ENCODE measurements at regions not wholly inside any gene's neighbourhood (a gene's known extent, or its start where the extent isn't known, plus 50 kb on each side); places are given as distances from the start of the nearest gene placed in this dataset.
"Not testable (repeated sequence)": the region's sequence is repeated elsewhere in the genome, so short reads cannot be mapped to it uniquely, and the experiment has no call there.

DNA sequence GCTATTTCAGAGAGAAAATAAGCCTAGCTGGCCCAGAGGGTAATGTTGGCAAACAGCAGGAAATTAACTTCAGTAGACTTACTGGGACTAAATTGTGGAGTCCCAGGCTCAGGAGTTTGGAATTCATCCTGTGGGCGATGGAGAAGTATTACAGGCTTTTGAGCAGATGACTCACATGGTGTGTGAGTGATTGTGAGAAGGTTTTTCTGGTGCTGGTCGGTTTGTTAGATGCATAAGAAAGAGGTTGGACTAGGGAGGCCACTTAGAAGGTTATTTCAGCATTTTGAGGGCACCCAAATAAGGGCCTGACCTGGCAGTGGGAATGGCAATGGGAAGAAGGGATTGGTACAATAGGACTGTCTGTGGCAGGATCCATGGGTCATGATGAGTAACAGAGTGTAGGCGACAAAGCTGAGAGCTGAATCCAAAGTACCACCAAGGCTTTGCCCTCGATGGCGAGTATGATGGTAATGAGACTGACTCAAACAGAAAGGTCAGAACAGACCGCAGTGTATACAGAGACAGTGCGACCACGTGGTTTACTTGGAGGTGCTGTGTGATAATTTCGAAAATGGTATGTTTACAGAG lies 69.2 kb upstream of the KIF26B start:
- DNase-seq = no peak
- ATAC-seq = no peak
- H3K9me3 Mint-ChIP-seq = no peaks in the 10 kb centered on the region
- POLR2A ChIA-PET = no interaction called here
- no peak overlapping the region for H3K27ac Mint-ChIP-seq
- H3K4me1 Mint-ChIP-seq = no peaks in the 10 kb centered on the region
- peaks cover 0 to 1% (median 0%) of the 10 kb centered on the region in 5 donors for H3K27me3 Mint-ChIP-seq
- no peaks in the 10 kb centered on the region for H3K36me3 Mint-ChIP-seq
- no peak overlapping the region for H3K4me3 Mint-ChIP-seq

DNA sequence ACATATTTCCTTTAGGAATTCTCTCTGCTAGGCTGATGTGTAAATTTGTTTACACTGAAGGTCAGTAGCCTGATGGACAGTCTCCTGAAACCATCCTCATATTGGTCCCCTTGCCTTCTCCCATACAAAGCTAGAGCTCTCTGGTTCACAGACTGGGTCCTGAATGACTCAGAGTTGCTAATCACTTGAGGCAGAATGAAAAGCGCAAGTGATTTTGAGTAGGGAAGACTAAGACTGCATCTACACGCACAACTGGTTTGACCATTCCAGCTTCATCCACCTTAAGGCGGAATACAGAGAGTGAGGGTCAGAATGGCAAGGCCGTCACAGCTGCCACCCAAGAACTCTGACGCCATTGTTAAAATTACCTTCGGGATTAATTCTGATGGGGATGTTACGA lies 70.2 kb upstream of the KIF26B start:
- H3K27me3 Mint-ChIP-seq = peaks cover 0 to 2% (median 0%) of the 10 kb centered on the region in 5 donors

GRCh38 chr1:245079021-245079609 lies 75.7 kb upstream of the KIF26B start:
- POLR2A ChIA-PET = no interaction called here
- H3K27ac Mint-ChIP-seq = no peak overlapping the region
- no peaks in the 10 kb centered on the region for H3K9me3 Mint-ChIP-seq
- H3K27me3 Mint-ChIP-seq = peaks cover 0 to 7% (median 1%) of the 10 kb centered on the region in 5 donors
- no peaks in the 10 kb centered on the region for H3K4me1 Mint-ChIP-seq
- H3K4me3 Mint-ChIP-seq = no peak overlapping the region
- DNase-seq = no peak
- H3K36me3 Mint-ChIP-seq = peaks cover 0 to 5% (median 0%) of the 10 kb centered on the region in 3 donors
- no peak for ATAC-seq

More for the DNA sequence above, 70.2 kb upstream of the KIF26B start:
- no peak overlapping the region for H3K4me3 Mint-ChIP-seq
- H3K9me3 Mint-ChIP-seq = no peaks in the 10 kb centered on the region
- ATAC-seq = no peak
- POLR2A ChIA-PET = no interaction called here
- H3K27ac Mint-ChIP-seq = no peak overlapping the region
- DNase-seq = no peak
- no peaks in the 10 kb centered on the region for H3K4me1 Mint-ChIP-seq
- no peaks in the 10 kb centered on the region for H3K36me3 Mint-ChIP-seq

DNA sequence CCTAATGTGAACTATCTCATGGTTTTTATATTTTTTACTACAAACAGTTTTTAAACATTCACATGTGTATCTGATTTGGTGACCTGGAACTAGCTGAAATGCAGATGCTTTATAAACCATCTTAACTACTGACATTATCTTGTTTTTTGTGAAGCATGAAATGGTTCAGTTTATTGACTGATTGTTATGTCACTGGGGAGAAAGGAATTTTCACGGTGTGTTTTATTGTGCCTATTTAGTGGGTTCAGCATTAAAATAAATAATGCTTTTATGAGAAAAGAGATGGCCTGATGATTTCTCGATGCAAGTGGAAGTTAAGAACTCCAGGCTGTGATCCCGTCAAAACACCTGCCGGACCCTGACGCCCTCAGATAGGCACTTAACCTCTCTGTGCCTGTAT lies 79.9 kb upstream of the KIF26B start:
- H3K9me3 Mint-ChIP-seq = peaks cover 0 to 18% (median 0%) of the 10 kb centered on the region in 9 donors
- H3K27ac Mint-ChIP-seq = no peak overlapping the region
- no peak overlapping the region for H3K4me3 Mint-ChIP-seq
- ATAC-seq (no peak), DNase-seq (no peak)
- no peaks in the 10 kb centered on the region for H3K4me1 Mint-ChIP-seq
- H3K27me3 Mint-ChIP-seq = peaks cover 0 to 7% (median 1%) of the 10 kb centered on the region in 5 donors
- POLR2A ChIA-PET = no interaction called here
- peaks cover 5 to 11% (median 6%) of the 10 kb centered on the region in 3 donors for H3K36me3 Mint-ChIP-seq

DNA sequence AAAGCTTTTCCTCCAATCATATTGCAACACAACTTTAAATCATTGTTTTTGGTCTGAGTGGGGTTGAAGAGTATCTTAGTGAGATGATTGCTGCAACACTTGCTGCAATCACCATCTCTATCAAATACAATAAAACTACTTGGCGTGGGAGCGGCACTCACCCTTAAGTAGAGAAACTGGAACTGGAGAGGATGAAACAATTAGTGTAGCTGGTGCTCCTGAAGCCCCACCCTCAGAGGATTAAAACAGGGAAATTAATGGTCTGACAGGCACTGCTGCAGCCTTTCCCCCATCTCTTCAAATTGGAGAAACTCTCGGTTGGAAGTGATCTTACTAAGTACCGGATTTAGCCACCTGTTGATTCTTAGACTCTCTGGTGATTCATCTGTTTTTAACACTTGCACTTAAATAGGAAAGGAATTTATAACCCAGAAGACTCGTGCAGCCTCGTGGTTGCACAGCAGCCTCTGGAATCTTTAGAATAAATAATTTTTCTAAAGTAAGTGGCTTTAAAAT lies 80.5 kb upstream of the KIF26B start:
- POLR2A ChIA-PET = no interaction called here
- H3K4me3 Mint-ChIP-seq = no peak overlapping the region

GRCh38 chr1:245070836-245071615 lies 83.8 kb upstream of the KIF26B start:
- no peaks in the 10 kb centered on the region for H3K27me3 Mint-ChIP-seq
- peaks cover 0 to 18% (median 0%) of the 10 kb centered on the region in 9 donors for H3K9me3 Mint-ChIP-seq
- H3K4me3 Mint-ChIP-seq = no peak overlapping the region
- H3K27ac Mint-ChIP-seq = no peak overlapping the region
- POLR2A ChIA-PET = no interaction called here
- peaks cover 5 to 6% (median 6%) of the 10 kb centered on the region in 3 donors for H3K36me3 Mint-ChIP-seq
- no peak for ATAC-seq
- no peaks in the 10 kb centered on the region for H3K4me1 Mint-ChIP-seq
- DNase-seq = no peak

More for the DNA sequence above, 80.5 kb upstream of the KIF26B start:
- no peak for ATAC-seq
- Mint-ChIP-seq H3K36me3 (peaks cover 5 to 11% (median 6%) of the 10 kb centered on the region in 3 donors), H3K27me3 (peaks cover 0 to 3% (median 1%) of the 10 kb centered on the region in 5 donors), H3K27ac (no peak overlapping the region), H3K9me3 (peaks cover 0 to 18% (median 0%) of the 10 kb centered on the region in 9 donors), H3K4me1 (no peaks in the 10 kb centered on the region)
- no peak for DNase-seq

- no peak overlapping the region for H3K4me3 Mint-ChIP-seq
- DNase-seq (no peak), ATAC-seq (no peak)
- H3K27me3 Mint-ChIP-seq = peaks cover 0 to 2% (median 0%) of the 10 kb centered on the region in 5 donors
- POLR2A ChIA-PET = no interaction called here
- H3K36me3 Mint-ChIP-seq = peaks cover 5 to 10% (median 6%) of the 10 kb centered on the region in 3 donors
- H3K4me1 Mint-ChIP-seq = peaks cover 0 to 1% (median 0%) of the 10 kb centered on the region in 4 donors
- H3K27ac Mint-ChIP-seq = no peak overlapping the region
- H3K9me3 Mint-ChIP-seq = peaks cover 0 to 11% (median 0%) of the 10 kb centered on the region in 9 donors
These were observed 87.5 kb upstream of the KIF26B start for GRCh38 chr1:245067257-245067656.

DNA sequence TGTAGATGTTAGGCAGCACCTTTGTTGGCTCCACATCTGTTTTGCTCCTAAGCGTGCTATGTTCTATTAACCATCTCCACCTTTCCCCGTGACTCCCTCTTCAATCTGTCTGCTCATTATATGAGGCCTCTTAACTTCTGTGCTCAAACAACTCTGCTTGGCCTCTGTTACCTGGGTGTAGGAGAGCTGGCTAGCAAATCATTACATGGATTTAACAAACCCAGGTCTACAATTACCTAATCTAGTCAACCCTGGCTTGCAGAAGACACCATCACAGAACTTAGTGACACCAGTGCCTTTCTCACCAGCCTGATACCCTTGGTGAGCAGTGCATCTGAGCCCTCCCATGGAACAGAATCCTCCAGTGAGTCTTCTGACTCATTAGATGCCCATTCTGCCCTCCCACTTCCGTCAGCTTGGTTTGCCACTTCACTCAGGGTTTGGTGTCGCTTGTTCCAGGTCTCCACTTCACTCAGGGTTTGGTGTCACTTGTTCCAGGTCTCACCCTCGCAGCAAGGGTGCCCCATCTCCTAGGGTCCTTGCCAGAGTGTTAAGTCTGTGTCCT lies 92.0 kb upstream of the KIF26B start:
- POLR2A ChIA-PET = no interaction called here
- Mint-ChIP-seq H3K4me1 (peaks cover 0 to 1% (median 0%) of the 10 kb centered on the region in 4 donors), H3K27me3 (peaks cover 0 to 2% (median 0%) of the 10 kb centered on the region in 5 donors), H3K27ac (no peak overlapping the region), H3K4me3 (no peak overlapping the region), H3K36me3 (peaks cover 0 to 5% (median 2%) of the 10 kb centered on the region in 3 donors), H3K9me3 (no peaks in the 10 kb centered on the region)
- ATAC-seq (no peak), DNase-seq (no peak)

- H3K9me3 Mint-ChIP-seq, H3K27ac Mint-ChIP-seq, H3K27me3 Mint-ChIP-seq, DNase-seq, H3K4me3 Mint-ChIP-seq, H3K36me3 Mint-ChIP-seq, ATAC-seq, H3K4me1 Mint-ChIP-seq: not testable (repeated sequence)
- POLR2A ChIA-PET = interaction anchor here (0.6 kb wide), 1 partner anchor 460 kb away, joined by 5 read pairs; no protein-coding TSS in a partner anchor
These were observed 93.0 kb upstream of the KIF26B start for GRCh38 chr1:245061808-245062207.

- ATAC-seq = no peak
- Mint-ChIP-seq H3K27ac (no peak overlapping the region), H3K9me3 (no peaks in the 10 kb centered on the region), H3K4me3 (no peak overlapping the region), H3K36me3 (peaks cover 0 to 5% (median 2%) of the 10 kb centered on the region in 3 donors), H3K27me3 (peaks cover 0 to 2% (median 0%) of the 10 kb centered on the region in 5 donors), H3K4me1 (peaks cover 0 to 1% (median 0%) of the 10 kb centered on the region in 4 donors)
- POLR2A ChIA-PET = no interaction called here
- DNase-seq = no peak
These were observed 94.0 kb upstream of the KIF26B start for GRCh38 chr1:245060684-245061374.

DNA sequence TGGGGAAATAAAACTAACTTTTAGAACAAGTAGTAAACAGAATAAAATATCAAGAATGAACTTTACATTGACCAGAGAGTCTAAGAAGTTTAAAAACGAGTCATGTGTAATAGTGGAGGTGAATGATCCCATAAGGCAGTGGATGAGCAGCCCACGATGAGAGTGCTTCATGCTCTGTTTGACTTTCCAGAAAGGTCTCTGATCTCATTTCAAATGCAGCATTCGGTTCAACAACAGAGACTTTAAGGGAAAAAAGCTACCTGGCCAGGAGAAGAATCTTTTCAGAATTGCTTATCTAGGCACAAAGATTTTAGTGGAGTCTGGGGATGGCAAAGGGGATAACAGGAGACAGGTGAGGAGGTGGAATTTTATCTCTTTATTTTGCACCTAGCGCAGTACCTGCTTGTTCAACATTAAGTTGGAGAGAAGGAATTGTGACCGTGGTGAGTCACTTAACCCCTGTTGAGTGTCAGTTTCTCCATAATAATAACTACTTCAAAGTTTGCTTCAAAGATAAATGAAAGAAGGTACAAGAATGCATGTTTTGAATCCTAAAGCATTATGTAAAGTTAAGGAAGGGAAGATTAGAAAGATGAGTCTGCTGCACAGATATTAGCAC lies 94.9 kb upstream of the KIF26B start:
- H3K4me3 Mint-ChIP-seq = no peak overlapping the region
- DNase-seq = no peak
- H3K4me1 Mint-ChIP-seq = no peaks in the 10 kb centered on the region
- ATAC-seq = no peak
- H3K27me3 Mint-ChIP-seq = peaks cover 0 to 6% (median under 1%) of the 10 kb centered on the region in 5 donors
- POLR2A ChIA-PET = no interaction called here
- H3K36me3 Mint-ChIP-seq = peaks cover 0 to 5% (median 2%) of the 10 kb centered on the region in 3 donors
- no peaks in the 10 kb centered on the region for H3K9me3 Mint-ChIP-seq
- no peak overlapping the region for H3K27ac Mint-ChIP-seq

GRCh38 chr1:245058882-245059281 lies 95.9 kb upstream of the KIF26B start:
- ATAC-seq (no peak), DNase-seq (no peak)
- Mint-ChIP-seq H3K4me1 (peaks cover 2 to 10% (median 6%) of the 10 kb centered on the region in 4 donors), H3K27ac (no peak overlapping the region), H3K27me3 (peaks cover 0 to 13% (median 8%) of the 10 kb centered on the region in 5 donors), H3K36me3 (peaks cover 0 to 2% (median 0%) of the 10 kb centered on the region in 3 donors), H3K9me3 (no peaks in the 10 kb centered on the region), H3K4me3 (no peak overlapping the region)
- POLR2A ChIA-PET = no interaction called here

Measured in naive thymus-derived CD8-positive, alpha-beta T cell (primary cell).